ENCODE measurements at regions not wholly inside any gene's neighbourhood (a gene's known extent, or its start where the extent isn't known, plus 50 kb on each side); places are given as distances from the start of the nearest gene placed in this dataset.

- Histone ChIP-seq H3K4me1 (ENCODE audit: control insufficient read depth in 1 of 2, insufficient read depth in 1 of 2, low read depth in 1 of 2, low read length in 1 of 2) (no peaks in the 10 kb centered on the region), H3K4me3 (ENCODE audit: low read depth in 1 of 2, low read length in 1 of 2) (no peak overlapping the region), H3K27ac (no peak overlapping the region), H3K9me3 (no peaks in the 10 kb centered on the region), H3K36me3 (no peaks in the 10 kb centered on the region), H3K27me3 (no peaks in the 10 kb centered on the region)
- no peak for TF ChIP-seq CTCF (IDR thresholded peaks at IDR 0.05)
Observed at GRCh38 chr13:99648927-99649326, 147.7 kb downstream of the TM9SF2 start.

DNA sequence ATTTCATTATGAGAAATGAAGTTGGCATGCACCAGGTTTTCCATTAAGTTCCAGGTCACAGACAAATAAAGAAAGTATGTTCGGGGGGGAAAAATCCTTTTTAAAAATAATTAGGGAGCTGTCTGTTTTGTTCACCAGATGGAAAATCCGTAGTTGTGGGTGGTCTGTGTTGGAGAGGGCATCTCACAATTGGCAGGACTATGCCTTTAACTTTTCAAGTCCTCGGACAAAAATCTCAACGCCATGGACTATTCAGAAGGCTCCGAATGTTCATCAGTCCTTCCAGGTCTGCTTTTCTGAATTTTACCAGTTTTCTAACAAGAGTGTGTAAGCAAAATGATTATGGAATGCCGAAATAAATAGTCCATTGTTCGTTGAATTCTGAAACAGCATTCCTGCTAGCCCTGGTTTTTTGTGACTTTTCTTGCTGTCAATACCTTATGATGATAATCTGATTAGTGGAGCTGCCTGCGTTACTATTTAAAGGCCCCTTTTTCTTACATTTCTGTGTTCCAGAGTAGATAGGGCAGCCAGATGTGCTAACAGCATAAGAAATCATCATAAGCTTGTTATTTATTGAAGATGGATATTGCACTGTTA is 146.9 kb downstream of the TM9SF2 start:
- no peaks in the 10 kb centered on the region for H3K36me3 ChIP-seq

GRCh38 chr13:99647596-99647985 is 146.3 kb downstream of the TM9SF2 start:
- H3K27ac ChIP-seq: no peak overlapping the region

More for the DNA sequence above, 146.9 kb downstream of the TM9SF2 start:
- no peaks in the 10 kb centered on the region for H3K9me3 ChIP-seq
- H3K4me3 ChIP-seq (ENCODE audit: low read depth in 1 of 2, low read length in 1 of 2): no peak overlapping the region
- no peak overlapping the region for H3K27ac ChIP-seq
- H3K4me1 ChIP-seq (ENCODE audit: control insufficient read depth in 1 of 2, insufficient read depth in 1 of 2, low read depth in 1 of 2, low read length in 1 of 2): no peaks in the 10 kb centered on the region
- H3K27me3 ChIP-seq: no peaks in the 10 kb centered on the region
- TF ChIP-seq CTCF (IDR thresholded peaks at IDR 0.05): no peak

GRCh38 chr13:99646866-99647595 is 145.8 kb downstream of the TM9SF2 start:
- TF ChIP-seq CTCF (IDR thresholded peaks at IDR 0.05): no peak
- Histone ChIP-seq H3K27me3 (no peaks in the 10 kb centered on the region), H3K9me3 (no peaks in the 10 kb centered on the region), H3K36me3 (no peaks in the 10 kb centered on the region), H3K4me3 (ENCODE audit: low read depth in 1 of 2, low read length in 1 of 2) (no peak overlapping the region), H3K4me1 (ENCODE audit: control insufficient read depth in 1 of 2, insufficient read depth in 1 of 2, low read depth in 1 of 2, low read length in 1 of 2) (no peaks in the 10 kb centered on the region), H3K27ac (no peak overlapping the region)

More at GRCh38 chr13:99647596-99647985, 146.3 kb downstream of the TM9SF2 start:
- Histone ChIP-seq H3K9me3 (no peaks in the 10 kb centered on the region), H3K4me1 (ENCODE audit: control insufficient read depth in 1 of 2, insufficient read depth in 1 of 2, low read depth in 1 of 2, low read length in 1 of 2) (no peaks in the 10 kb centered on the region), H3K27me3 (no peaks in the 10 kb centered on the region), H3K4me3 (ENCODE audit: low read depth in 1 of 2, low read length in 1 of 2) (no peak overlapping the region), H3K36me3 (no peaks in the 10 kb centered on the region)
- no peak for TF ChIP-seq CTCF (IDR thresholded peaks at IDR 0.05)

GRCh38 chr13:99642841-99643240 is 141.6 kb downstream of the TM9SF2 start:
- Histone ChIP-seq H3K4me1 (ENCODE audit: control insufficient read depth in 1 of 2, insufficient read depth in 1 of 2, low read depth in 1 of 2, low read length in 1 of 2) (no peaks in the 10 kb centered on the region), H3K27ac (no peak overlapping the region), H3K4me3 (ENCODE audit: low read depth in 1 of 2, low read length in 1 of 2) (no peak overlapping the region), H3K36me3 (no peaks in the 10 kb centered on the region), H3K27me3 (no peaks in the 10 kb centered on the region), H3K9me3 (no peaks in the 10 kb centered on the region)
- TF ChIP-seq CTCF (IDR thresholded peaks at IDR 0.05): no peak

All from neutrophil (primary cell).